Testis (tissue), 2 donors: ENCODE measurements at regions not wholly inside any gene's neighbourhood (a gene's known extent, or its start where the extent isn't known, plus 50 kb on each side); places are given as distances from the start of the nearest gene placed in this dataset.
"Not testable (repeated sequence)": the region's sequence is repeated elsewhere in the genome, so short reads cannot be mapped to it uniquely, and the experiment has no call there.

ENCODE experiments used
- DNase-seq: peaks from one replicate; pipeline ENCODE4 v3.0.0-alpha.2; 2019
- H3K27ac ChIP-seq, 2 donors: fragments of 200-600 bp; sonication (generic); one replicate each; pipeline ENCODE4 v1.5.1; 2019
- H3K27me3 ChIP-seq: fragments of 200-600 bp; sonication (generic); one replicate; pipeline ENCODE4 v1.5.1; 2019
- H3K36me3 ChIP-seq: fragments of 200-600 bp; sonication (generic); one replicate; pipeline ENCODE4 v1.5.1; 2017; ENCODE audit warnings: low read depth; ENCODE audit errors: missing control alignments
- H3K4me1 ChIP-seq: fragments of 200-600 bp; sonication (generic); one replicate; pipeline ENCODE4 v1.5.1; 2019
- H3K4me3 ChIP-seq, 2 donors: fragments of 200-600 bp; sonication (generic); one replicate each; pipeline ENCODE4 v1.5.1; 2017 to 2019
- H3K9me3 ChIP-seq: fragments of 200-600 bp; sonication (generic); one replicate; pipeline ENCODE4 v1.5.1; 2017
- POLR2A ChIP-seq: fragments of 450-650 bp; IDR thresholded peaks from one replicate; pipeline ENCODE4 v1.6.1; 2017; ENCODE audit warnings: antibody characterized with exemption, mild to moderate bottlenecking, moderate library complexity
- WGBS, 2 donors: methylation state at CpG; one replicate each; pipeline ENCODE4 v1.1.5; 2018; 5-methylcytosine and 5-hydroxymethylcytosine counted together
- intact Hi-C: fragments of 100-400 bp; cut with DNase I; formaldehyde crosslinking; loops from one replicate; pipeline ENCODE4 v1.15.1; 2023; ENCODE audit warnings: low total_unique reads
- TF ChIP-seq, protein P1 (sequence below), 3 experiments: fragments of 450-650 bp in 2 of 3; fragments of 200-600 bp in 1 of 3; sonication (generic) in 1 of 3; IDR thresholded peaks; one replicate each; pipeline ENCODE4 v1.5.1; 2016 to 2019; ENCODE audit warnings: antibody characterized with exemption in 3 of 3, mild to moderate bottlenecking in 2 of 3, moderate library complexity in 1 of 3

DNA sequence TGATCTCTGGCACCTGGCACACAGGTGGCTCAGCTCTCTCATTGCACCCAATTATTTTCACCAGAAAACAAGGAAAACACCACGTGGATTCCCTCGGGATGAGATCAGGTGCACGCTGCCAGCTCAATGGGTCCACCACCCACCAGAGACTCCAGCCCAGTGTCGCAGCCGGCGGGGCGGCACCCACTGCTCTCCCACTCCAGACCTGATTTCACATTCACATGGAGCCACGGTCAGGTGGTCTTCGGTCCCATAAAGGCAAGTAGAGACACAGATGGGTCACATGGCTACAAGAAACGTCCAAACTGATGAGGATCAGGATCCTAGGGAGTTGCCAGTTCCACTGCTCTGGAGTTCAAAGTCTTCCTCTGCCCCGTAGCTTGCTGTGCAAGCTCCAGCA, 217.6 kb downstream of the ANKRD30B start:
- Histone ChIP-seq H3K27me3 (no peaks in the 10 kb centered on the region), H3K36me3 (no peaks in the 10 kb centered on the region), H3K9me3 (no peaks in the 10 kb centered on the region), H3K27ac (no peak overlapping the region), H3K4me1 (no peaks in the 10 kb centered on the region), H3K4me3 (no peak overlapping the region)
- 81 to 84% methylated on average over 11 of the region's 11 CpGs for WGBS, 2 donors
- intact Hi-C loops: no loop called here
- TF ChIP-seq, protein P1, sequence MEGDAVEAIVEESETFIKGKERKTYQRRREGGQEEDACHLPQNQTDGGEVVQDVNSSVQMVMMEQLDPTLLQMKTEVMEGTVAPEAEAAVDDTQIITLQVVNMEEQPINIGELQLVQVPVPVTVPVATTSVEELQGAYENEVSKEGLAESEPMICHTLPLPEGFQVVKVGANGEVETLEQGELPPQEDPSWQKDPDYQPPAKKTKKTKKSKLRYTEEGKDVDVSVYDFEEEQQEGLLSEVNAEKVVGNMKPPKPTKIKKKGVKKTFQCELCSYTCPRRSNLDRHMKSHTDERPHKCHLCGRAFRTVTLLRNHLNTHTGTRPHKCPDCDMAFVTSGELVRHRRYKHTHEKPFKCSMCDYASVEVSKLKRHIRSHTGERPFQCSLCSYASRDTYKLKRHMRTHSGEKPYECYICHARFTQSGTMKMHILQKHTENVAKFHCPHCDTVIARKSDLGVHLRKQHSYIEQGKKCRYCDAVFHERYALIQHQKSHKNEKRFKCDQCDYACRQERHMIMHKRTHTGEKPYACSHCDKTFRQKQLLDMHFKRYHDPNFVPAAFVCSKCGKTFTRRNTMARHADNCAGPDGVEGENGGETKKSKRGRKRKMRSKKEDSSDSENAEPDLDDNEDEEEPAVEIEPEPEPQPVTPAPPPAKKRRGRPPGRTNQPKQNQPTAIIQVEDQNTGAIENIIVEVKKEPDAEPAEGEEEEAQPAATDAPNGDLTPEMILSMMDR (IDR thresholded peaks at IDR 0.05): no peak
- DNase-seq: no peak

DNA sequence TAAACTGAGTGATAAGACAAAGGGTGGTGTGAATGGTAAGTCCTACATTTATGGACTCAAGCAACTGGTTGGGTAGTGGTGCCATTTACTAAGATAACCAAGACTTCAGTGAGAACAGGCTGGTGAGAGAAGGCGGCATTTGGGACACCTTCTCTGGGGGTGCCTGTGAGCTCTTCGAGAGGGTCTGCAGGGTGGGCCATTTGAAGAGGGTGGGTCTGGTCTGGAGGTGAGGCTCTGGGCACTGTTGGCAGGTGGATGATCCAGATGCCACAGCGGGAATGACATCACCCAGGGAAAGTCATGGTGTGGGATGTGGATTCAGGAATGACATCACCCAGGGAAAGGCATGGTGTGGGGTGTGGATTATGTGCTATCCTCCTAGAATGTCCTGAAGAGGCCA, 219.3 kb downstream of the ANKRD30B start:
- 89 to 92% methylated on average over 3 of the region's 3 CpGs for WGBS, 2 donors
- H3K4me3 ChIP-seq, intact Hi-C loops, H3K9me3 ChIP-seq, DNase-seq, H3K27me3 ChIP-seq, H3K4me1 ChIP-seq, H3K27ac ChIP-seq, H3K36me3 ChIP-seq: not testable (repeated sequence)

DNA sequence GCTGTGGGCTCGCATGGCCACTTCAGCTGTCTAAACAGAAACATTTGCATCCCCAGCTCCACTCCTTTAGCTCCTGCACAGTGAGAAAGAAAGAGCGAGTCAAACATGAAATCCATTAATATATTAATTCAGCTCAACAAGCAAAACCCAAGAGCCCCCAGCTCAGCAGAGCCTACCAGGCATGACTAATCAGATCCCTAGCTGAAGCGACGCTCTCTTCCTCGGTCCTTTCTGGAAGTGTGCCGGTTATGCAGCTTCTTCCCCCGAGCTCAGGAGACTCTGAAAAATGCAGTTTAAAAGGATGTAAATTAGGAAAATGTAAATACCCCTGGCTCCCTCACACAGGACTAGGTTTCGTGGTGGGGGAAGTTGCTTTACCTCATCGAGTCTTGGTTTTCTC, 221.5 kb downstream of the ANKRD30B start:
- DNase-seq: no peak

DNA sequence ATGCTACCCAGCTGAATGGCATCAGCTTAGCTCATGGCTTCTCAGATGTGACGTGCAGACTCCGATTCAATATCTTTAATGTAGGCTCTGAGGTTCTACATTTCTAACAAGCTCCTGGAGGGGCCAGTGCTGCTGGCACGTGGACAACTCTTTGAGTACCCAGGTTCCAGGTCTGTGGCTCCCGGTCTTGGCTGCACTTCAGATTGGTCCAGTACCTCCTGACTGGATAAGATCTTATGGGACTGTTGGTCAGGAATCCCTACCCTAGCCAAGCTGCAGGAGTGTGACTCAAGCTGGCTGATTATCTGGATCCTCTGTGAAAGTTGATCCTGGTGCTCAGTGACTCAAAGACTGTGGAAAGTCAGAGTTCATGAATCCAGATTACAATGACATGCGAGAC, 222.1 kb downstream of the ANKRD30B start:
- Histone ChIP-seq H3K27ac (no peak overlapping the region), H3K36me3 (no peaks in the 10 kb centered on the region), H3K4me1 (no peaks in the 10 kb centered on the region), H3K9me3 (no peaks in the 10 kb centered on the region), H3K4me3 (no peak overlapping the region), H3K27me3 (no peaks in the 10 kb centered on the region)
- intact Hi-C loops: no loop called here
- DNase-seq: no peak
- TF ChIP-seq, protein P1 (IDR thresholded peaks at IDR 0.05): no peak
- no peak for TF ChIP-seq POLR2A
- WGBS, 2 donors: 85 to 92% methylated on average over 5 of the region's 5 CpGs

More for the DNA sequence above, 221.5 kb downstream of the ANKRD30B start:
- Histone ChIP-seq H3K36me3 (no peaks in the 10 kb centered on the region), H3K4me1 (no peaks in the 10 kb centered on the region), H3K4me3 (no peak overlapping the region), H3K9me3 (no peaks in the 10 kb centered on the region), H3K27me3 (no peaks in the 10 kb centered on the region), H3K27ac (no peak overlapping the region)
- TF ChIP-seq, protein P1 (IDR thresholded peaks at IDR 0.05): no peak
- TF ChIP-seq POLR2A: no peak
- intact Hi-C loops: no loop called here
- 65 to 67% methylated on average over 9 of the region's 9 CpGs for WGBS, 2 donors

DNA sequence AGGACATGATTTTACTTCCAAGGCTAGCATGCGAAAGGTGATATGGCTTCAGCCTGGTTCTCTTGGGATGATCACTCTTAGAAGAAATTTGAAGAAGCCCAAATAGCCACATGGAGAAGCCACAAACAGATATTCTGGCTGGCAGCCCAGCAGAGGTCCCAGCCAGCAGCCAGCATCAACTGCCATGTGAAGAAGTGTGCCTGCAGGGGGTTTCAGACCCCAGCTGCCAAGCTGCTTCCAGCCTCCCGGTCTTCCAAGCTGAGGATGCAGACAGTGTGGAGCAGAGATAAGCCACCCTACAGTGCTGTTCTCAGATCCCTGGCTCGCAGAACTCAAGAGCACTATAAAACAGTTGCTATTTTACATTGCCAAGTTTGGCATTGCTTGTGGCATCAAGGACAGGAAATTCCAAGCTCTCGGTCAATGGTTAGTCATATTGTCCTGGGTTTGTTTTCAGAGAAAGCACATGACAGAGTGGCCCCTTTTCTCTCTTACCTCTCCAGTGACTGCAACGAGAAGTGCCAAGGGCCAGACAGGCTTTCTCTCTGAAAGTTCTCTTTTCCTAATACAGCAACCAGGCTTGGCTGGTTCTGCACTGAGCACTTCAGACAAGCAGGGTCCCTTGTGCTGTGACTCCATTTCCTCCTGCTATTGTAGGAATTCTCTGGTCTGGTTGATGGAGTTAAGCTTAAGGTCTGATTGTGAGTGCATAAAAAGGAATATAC, 223.7 kb downstream of the ANKRD30B start:
- Histone ChIP-seq H3K4me1 (no peaks in the 10 kb centered on the region), H3K27ac (no peak overlapping the region), H3K9me3 (no peaks in the 10 kb centered on the region), H3K27me3 (no peaks in the 10 kb centered on the region), H3K36me3 (no peaks in the 10 kb centered on the region), H3K4me3 (no peak overlapping the region)
- TF ChIP-seq, protein P1 (IDR thresholded peaks at IDR 0.05): no peak
- TF ChIP-seq POLR2A: no peak
- 67 to 76% methylated on average over 5 of the region's 5 CpGs for WGBS, 2 donors
- intact Hi-C loops: no loop called here
- DNase-seq: no peak

DNA sequence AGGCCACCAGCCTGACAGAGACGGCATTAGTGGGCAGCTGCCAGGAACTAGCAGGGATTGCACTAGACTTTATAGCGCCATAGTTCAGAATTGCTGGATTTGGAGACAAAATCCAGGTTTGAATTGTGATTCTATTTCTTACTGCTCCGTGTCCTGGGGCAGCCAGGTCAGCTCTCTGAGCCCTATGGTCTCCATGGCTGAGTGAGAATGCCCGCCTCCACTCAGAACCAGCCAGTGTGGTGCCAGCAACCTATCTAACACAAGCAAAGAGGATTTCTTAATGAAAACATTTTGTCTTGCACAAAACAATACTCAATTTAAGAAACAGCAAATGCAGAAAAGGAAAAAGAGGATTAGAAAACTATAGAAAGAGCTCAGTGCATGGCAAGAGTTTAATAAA, 225.4 kb downstream of the ANKRD30B start:
- H3K36me3 ChIP-seq, H3K9me3 ChIP-seq, H3K27me3 ChIP-seq, H3K4me3 ChIP-seq, H3K27ac ChIP-seq, intact Hi-C loops, DNase-seq, H3K4me1 ChIP-seq: not testable (repeated sequence)
- WGBS, 2 donors: 76 to 81% methylated on average over 4 of the region's 4 CpGs
